GM18508 (cell line): ENCODE measurements at regions not wholly inside any gene's neighbourhood (a gene's known extent, or its start where the extent isn't known, plus 50 kb on each side); places are given as distances from the start of the nearest gene placed in this dataset.

Source experiments
- ATAC-seq: cut with Tn5 transposase; IDR thresholded peaks from one replicate; pipeline ENCODE4 v1.9.1; 2021; ENCODE audit warnings: moderate number of reproducible peaks; ENCODE audit not compliant: insufficient read depth, unreplicated experiment

DNA sequence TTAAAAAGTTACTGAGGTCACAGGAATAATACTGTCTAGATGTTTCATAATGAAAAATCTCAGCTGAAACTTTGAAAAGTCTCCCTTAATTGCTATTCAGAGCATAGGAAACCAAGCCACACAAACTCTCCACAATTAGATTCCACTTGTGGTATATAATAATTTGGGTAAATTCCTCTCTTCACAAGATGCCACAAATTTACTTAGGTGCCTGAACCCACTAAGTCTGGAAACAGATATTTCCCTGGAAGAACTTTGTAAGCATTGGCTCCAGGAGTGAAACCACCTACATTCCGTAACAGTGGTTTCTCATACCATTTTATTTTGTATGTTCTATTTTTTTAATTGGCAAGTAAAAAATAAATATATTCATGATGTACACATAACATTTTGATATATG, 493.4 kb downstream of the SEMA3D start:
- ATAC-seq, result no peak

DNA sequence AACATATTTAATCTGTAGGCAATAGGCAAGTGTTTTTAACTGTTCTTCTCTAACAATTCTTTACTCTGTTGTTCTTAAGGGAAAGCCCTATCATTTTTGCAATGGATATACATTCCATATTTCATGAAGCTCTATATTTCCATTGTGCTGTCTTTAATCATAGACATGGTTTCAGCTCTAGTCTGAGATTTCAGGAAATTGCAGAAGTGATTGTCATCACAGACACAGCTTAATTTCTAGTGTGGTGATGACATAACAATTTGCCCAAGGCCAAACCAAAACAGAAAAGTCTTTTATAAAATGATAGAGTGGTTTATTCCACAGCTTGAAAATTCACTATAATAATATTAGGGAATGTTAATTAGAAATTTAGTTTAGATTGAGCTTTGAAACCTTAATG, 494.1 kb upstream of the SEMA3A start:
- no peak for ATAC-seq

DNA sequence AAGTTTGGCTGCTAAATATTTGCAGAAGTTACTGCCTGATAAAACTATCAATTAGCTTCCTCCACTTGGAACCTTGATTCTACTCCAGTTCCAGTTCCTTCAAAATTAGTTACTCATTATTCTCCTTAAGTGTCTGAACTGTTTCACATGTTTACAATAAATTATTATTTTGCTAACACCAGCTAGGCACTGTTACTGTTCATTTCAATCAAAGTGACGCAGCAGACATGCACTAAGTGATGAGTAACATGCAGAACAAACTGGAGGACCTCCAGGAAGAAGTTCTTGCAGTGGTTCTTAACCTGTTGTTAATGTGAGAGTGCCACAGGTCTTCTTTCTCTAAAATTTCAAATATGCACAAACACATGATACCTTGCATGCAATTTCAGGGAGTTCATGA, 491.8 kb upstream of the SEMA3A start:
- ATAC-seq, result no peak

DNA sequence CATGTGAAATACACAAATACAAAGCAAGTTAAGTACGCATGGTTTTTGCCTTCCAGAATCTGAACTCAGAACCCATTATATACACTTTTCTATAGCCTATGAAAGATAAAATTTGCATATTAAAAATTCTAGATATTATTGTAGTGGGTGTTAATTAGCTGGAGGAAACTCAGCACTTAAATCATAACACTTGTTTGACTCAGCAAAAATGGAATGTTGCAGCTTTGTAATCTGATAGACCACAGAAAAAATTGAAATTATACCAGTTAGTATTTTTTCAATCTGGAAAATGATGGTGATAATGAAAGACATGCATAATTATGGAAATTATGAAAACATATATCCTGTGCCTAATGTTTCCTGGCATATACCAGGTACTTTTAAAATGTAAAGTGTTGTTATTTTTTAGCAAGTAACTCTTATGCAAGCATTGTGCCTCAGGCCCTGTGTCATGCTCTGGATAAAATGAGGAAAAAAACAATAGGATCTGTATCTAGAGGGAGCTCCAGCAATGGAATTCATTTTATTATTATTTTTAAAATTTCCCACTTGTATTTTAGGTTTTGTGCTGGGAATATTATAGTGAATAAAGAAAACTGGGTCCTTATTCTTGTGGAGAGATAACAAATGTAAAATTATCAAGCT, 490.4 kb upstream of the SEMA3A start:
- no peak for ATAC-seq

DNA sequence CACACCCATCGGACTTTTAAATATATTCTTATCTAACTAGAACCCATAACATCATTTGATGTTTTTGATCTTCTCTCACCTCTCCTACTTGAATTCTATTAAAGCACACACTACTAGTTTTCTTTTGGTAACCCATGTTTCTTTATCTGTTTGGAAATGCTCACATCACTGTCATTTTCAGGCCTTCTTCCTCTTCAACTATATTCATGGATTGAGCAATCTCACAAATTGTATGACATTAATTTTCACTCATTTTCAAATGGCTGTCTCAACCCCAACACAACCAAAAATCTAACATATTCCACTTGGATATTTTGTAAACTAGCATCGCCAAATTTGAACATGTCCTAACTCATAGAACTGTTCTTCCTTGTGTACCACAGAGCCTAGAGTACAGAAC, 488.0 kb upstream of the SEMA3A start:
- ATAC-seq, result no peak

DNA sequence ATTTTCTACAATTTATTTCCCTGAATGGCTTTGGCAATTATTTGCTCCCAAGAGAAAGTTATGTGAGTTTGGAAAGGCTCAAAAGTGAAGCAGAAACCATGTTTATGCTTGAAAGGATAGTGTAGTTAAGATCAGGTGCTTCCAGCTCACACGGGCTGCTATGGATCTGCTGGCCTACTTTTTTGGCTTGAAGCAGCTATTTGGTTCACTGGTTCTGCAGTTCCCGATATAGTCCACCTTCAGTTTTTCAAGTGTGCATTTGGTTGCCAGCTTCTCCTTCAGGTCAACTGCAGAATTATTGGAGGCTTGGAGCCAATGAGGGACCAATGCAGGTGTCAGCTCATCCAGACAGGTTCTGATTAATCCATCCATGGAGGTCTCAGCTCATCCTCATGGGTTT, 484.3 kb upstream of the SEMA3A start:
- ATAC-seq, result no peak

DNA sequence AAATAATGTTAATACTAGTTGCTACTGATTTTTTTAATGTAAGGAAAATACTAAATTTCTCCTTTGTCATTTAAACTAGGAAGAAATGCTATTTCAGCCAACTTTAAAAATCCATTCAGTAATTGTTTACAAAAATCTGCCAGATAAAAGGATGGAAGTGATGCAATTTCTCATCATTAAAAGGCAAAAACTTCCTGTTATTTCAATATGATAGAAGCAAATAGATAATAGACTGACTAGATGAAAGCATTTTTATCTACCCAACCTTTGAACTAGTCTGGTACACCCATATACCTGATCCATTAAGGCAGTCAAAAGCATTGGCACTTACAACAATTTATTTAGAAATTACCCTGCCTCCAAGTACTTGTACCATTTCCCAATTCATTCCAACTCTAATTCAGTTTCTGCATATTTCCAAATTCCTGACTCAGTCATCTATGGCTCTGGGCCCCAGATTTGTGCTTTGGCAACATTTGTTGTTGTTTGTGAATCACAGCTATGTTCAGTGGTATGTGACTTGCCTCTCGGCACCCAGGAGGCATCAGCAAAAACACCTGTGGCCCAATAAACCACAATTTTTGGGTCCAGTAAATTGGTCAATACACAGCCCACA, 482.6 kb upstream of the SEMA3A start:
- ATAC-seq, result no peak

DNA sequence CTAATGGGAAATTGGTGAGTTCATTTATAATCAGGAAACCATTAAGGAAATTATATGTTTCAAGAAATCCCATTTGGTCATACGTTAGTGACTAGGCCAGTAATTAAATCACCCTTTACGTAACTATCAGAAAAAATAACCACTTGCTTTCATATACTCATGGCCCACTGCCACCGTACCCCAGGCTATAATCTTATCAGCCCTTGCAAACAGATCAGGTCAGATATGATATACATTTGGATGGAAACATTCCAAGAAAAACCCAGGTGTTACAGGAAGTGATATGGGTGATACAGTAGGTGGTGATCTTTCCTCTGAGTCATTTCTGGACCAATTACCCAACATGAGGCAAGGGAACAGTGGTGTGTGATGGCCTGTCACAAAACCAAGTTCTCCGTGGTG, 481.0 kb upstream of the SEMA3A start:
- no peak for ATAC-seq

DNA sequence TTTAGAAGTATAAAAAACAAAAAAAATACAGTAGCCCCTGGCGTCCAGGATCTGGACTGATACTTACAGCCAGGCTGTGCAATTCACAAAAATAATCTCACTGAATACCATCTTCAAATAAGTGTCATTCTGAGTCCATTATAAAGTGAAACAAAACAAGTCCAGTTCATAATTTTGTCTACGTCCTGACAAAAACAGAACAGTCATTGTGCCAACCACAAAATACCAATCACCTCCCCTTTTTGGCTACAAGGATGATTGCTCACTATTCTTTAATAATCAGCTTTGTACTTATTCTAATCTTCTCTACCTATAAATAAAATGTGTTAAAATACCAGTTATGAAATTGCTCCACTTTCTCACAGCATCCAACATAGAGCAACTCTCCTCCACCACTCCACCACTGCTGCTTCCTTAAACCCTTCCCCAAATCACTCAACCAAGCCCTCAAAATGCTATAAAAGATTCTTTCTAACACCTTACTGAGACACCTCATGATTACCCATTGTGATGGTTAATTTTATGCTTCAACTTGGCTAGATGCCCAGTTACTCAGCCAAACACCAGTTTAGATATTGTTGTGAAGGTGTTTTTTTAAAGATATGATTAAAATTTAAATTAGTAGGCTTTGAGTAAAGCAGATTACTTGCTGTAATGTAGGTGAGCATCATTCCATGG, 479.8 kb upstream of the SEMA3A start:
- no peak for ATAC-seq

DNA sequence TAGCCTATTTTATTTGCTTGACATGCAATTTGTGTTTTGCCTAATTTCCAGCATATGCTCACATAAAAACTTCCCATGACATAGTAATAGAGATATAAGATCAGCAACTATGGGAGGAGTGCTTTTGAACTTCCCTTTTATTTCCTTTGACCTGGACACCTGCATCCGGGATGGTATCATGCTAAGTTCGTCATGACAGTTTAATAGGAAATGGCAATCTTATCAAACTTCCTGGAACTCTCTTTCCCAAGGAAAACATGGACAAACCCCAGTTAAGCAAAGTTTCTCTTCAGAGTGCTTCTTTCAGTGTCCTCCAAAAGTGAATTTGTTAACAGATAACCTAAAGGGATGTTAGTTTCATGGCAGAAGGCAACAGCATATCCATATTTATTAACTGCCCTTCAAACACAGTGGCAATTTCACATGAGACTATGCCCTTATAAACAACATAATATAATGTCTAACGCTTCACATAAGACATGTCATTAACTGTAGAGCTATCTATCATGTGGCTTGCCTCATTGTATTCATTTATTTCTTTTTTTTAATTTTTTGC, 474.7 kb upstream of the SEMA3A start:
- no peak for ATAC-seq

DNA sequence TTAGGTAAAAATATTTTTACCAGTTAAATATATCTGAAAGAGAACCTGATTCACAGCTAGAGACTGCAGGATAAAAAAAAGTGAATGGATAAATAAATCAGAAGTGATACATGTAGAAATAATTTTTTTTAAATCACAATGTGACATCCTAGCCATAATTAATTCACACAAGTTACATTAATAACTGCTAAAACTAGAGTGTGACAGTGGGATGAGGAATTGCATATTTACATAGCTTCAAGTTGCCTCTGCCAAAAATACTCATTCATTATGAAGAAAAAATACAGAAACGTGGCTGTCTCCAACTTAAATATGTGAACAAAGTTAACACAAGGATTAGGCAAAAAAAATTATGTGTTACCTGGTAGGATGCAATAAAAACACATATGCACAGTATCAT, 473.5 kb upstream of the SEMA3A start:
- ATAC-seq, result no peak

DNA sequence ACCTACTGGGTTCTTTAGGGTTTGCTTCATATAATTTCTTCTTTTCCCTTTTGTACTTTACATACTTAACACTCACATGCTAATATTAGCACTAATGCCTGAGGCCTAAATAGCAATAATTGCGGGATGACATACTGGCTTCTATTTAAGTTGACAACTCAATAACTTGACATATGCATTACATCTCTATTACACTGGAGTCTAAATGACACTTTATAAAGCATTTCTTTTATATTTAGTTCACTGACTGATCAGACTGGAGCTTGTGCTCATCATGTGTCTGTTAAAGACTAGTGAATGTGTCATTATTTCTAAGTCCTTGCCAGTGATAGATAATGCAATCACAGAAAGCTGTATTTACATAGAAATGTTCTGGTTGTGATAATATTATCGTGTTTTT, 472.1 kb upstream of the SEMA3A start:
- no peak for ATAC-seq

DNA sequence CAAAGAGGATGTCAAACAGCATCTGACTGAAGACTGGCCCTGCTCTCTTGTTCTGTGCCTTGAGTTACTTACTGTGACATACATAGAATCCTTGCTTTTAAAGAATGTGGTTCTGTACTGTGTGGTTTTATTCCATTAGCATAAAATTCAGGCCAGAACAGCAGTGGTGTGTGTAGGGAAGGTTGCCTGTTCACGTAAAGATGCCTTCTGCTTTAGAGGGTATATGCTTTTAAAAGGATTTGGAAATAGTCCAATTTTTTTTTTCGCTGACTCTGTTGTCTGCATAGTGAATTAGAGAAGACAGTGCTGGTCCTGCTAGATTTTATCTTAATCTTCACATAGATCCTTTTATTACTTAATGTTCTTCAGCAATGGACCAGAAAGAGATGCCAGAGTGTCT, 470.8 kb upstream of the SEMA3A start:
- ATAC-seq, result no peak

DNA sequence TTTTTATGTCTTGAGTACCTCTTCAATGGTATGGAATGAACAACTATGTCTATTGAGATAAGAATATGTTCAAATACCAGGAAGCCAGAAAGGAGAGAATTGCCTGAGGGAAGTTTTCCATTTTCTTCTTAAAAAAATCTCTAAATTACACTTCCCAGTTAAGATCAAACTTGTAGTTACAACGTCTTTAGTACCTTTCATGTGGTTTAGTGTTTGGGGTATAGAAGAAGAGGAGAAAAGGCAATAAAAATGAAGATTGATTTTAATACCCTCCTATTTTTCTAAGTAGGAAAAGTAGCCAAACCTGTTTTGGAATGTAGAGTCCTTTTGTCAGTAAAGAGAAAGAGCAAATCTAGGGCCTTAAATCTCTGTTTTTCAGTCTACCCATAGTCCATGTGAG, 470.0 kb upstream of the SEMA3A start:
- ATAC-seq, result no peak

DNA sequence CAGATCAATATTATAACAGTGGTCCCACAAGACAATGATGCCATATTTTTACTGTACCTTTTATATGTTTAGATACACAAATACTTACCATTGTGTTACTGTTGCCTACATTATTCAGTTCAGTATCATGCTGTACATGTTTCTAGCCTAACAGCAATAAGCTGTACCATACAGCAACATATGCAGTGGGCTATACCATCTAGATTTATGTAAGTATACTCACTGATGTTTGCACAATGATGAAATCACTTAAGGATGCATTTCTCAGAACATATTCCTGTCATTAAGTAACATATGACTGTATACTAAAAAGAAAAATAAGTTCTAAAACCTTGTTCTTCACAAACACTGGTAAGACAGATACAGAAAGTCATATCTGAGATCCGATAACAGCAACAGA, 468.6 kb upstream of the SEMA3A start:
- no peak for ATAC-seq

DNA sequence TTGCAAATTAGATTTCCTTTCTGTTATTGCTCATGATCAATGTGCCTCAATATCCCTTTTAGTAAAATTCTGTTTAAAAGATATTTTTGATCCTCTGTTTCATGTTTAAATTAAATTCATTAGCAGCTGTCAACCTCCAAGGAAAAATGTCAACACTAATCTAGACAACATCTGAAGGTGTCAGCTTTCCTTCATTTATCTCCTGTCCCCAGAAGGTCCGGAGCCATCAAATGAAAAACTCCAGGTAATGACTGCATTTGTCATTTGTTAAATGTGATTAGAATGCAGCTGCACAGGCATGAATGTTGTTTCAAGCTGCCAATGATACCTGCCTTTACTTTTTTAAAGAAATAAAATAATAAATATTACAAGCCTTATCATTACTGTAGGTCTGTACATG, 463.7 kb upstream of the SEMA3A start:
- no peak for ATAC-seq

DNA sequence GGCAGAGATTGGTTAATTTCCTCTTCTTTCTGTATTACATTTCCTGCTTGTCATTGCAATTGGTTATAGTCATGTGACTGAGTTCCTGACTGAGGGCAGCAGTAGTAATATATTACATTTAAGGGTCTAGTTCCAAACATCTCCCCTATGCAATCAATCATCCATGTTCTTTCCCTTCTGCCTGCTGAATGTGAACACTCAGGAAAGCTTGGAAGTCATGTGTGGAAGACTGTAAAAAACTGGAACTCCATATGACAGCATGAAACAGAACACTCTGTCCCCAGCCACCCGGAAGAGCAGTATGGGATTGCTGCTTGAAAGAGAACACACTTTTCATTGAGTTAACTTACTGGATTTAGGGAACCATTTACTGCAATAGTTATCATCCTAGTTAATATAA, 459.7 kb upstream of the SEMA3A start:
- ATAC-seq, result no peak

DNA sequence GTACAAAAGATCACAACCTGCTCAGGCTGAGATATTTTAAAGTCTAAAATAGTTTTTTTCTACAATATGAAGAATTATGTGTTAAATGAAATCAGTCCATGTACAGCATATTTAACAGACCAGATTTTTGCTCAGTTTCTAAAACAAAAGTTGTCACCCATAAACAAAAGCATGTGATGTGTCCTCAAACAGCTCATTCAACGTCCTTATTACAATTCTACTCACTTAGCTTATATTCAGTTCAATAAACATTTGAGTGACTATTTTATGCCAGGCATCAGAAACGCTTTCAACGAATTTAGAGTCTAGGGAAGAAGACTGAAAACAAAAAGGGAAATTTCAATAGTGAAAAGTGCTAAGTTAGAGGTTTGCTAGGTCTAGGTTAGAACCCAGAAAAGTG, 457.3 kb upstream of the SEMA3A start:
- no peak for ATAC-seq

DNA sequence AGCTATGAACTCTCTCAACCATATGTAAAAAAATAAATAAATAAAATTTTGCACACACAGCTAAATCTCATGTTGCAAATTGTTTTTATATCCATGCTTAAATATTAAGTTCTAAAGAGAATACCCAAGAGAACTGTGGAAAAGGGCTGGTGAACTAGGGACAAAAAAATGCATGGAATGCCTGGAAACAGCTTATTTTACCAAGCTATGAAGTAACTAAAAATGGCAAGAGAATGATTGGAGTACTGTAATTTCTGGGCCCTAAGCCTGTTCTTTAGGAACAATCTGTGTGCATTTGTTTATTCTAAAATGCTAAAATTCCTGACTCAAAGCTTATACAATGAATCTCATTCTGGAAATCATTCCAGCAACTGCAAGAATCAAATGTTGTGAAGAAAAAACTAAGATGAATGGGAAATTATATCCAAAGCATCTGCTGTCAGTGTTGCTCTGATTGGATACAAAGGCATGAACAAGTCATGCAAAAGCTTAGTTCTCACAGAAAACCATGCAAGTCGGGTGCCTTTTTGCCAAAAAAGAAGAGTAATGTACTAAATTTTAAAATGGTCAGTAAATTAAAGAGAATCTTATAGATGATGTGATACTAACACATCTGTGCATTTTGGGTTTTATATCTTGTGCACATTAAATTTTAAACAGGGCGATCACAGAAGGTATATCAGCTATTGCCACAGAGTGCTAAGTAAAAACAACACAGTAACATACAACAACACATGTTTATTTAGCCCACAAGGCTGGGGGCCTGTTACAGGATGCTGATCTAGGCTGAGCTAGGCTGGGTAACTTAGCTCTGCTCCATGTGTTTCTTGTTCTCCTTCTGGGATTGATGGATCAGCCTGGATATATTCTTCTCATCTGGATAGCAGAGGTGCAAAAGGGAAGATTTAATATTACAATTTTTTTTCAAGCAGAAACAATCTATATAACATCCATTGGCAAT, 453.5 kb upstream of the SEMA3A start:
- ATAC-seq, result no peak

DNA sequence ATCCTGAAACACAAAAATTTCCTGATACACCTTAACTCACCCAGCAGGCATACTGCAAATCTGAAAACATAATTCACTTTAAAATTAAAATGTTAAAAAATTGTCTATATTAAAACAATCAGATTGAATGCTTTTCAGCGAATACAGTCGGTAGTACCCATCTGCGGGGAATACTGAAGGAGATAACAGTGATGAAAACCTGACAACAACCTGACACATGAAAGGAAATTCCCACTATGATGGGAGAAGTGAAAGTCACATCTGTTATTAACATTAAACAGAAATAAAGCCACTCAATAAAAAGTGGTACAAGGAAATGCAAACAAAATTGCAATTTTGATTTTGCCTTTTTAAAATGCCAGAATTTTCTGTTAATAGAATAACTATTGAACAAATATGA, 448.0 kb upstream of the SEMA3A start:
- ATAC-seq, result no peak

DNA sequence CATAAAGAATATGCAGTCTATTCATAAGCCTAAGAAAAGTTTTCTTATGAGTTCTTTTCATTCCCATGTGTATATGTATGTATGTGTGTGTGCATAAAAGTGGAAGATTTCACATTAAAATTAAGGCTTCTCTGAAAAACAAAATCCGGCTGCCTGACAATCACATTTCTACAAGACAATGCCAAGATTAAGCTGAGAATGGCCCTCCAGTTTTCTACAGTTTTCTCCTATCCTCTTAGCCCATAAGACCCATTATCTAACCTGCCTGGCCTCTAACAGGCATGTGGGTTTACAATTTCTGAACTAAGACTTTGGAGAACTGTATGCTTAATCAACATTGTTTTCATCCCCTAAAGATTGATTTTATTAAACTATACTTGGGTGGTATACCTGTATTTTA, 446.0 kb upstream of the SEMA3A start:
- ATAC-seq, result no peak
